CD4-positive, alpha-beta T cell (primary cell): ENCODE measurements at regions not wholly inside any gene's neighbourhood (a gene's known extent, or its start where the extent isn't known, plus 50 kb on each side); places are given as distances from the start of the nearest gene placed in this dataset.

Experiments
- ATAC-seq: fragments of 200-7000 bp; cut with Tn5 transposase; one replicate; pipeline ENCODE4 v1.10.0; 2022; ENCODE audit warnings: mild to moderate bottlenecking; ENCODE audit not compliant: poor library complexity
- CTCF ChIA-PET: fragments of 350-600 bp; sonication (Branson Sonifier 250); formaldehyde crosslinking; loops from one replicate; lab custom pipeline; 2021; ENCODE audit warnings: antibody characterized with exemption, inconsistent platforms; lab: Charles Lee
- POLR2A ChIA-PET: fragments of 350-600 bp; sonication (Branson Sonifier 250); formaldehyde crosslinking; loops from one replicate; lab custom pipeline; 2021; ENCODE audit warnings: antibody characterized with exemption, inconsistent platforms; lab: Charles Lee
- DNase-seq, 14 experiments: peaks; one replicate each; pipeline ENCODE4 v3.0.0-alpha.2; 2013 to 2020; ENCODE audit warnings: mixed read lengths in 2 of 14
- H3K27ac ChIP-seq, 2 donors: one replicate each; pipeline versions ENCODE4 v1.5.1 to v1.7.0; 2013; ENCODE audit warnings: low read length in 2 of 2, low read depth in 1 of 2, mild to moderate bottlenecking in 1 of 2
- H3K27me3 ChIP-seq, 2 experiments: 1 replicate in 1 of 2; 2 replicates in 1 of 2; pipeline versions ENCODE4 v1.6.1 to v1.7.0; 2013; ENCODE audit warnings: low read length in 2 of 2, control low read depth in 1 of 2, mild to moderate bottlenecking in 1 of 2, moderate library complexity in 1 of 2; ENCODE audit not compliant: insufficient read depth in 2 of 2, control insufficient read depth in 1 of 2
- H3K36me3 ChIP-seq: one replicate; pipeline ENCODE4 v1.6.1; 2013; ENCODE audit warnings: low read length, control low read depth; ENCODE audit not compliant: insufficient read depth
- H3K4me1 ChIP-seq: one replicate; pipeline ENCODE4 v1.6.1; 2013; ENCODE audit warnings: low read length, control low read depth; ENCODE audit not compliant: insufficient read depth
- H3K4me3 ChIP-seq: one replicate; pipeline ENCODE4 v1.5.1; 2013; ENCODE audit warnings: mild to moderate bottlenecking, low read length, moderate library complexity
- H3K9me3 ChIP-seq, 2 experiments: 1 replicate in 1 of 2; 2 replicates in 1 of 2; pipeline versions ENCODE4 v1.6.1 to v1.7.0; 2013; ENCODE audit warnings: low read length in 2 of 2, mild to moderate bottlenecking in 2 of 2, control low read depth in 1 of 2, moderate library complexity in 1 of 2; ENCODE audit not compliant: control insufficient read depth in 1 of 2, insufficient read depth in 1 of 2
- H3K27ac Mint-ChIP-seq: one replicate; pipeline ENCODE4 v1.8.0; 2020; ENCODE audit warnings: mixed read lengths
- H3K27me3 Mint-ChIP-seq: one replicate; pipeline ENCODE4 v1.8.0; 2021; ENCODE audit warnings: mixed read lengths
- H3K36me3 Mint-ChIP-seq: one replicate; pipeline ENCODE4 v1.8.0; 2021; ENCODE audit warnings: low read depth, mixed read lengths
- H3K4me1 Mint-ChIP-seq: one replicate; pipeline ENCODE4 v1.8.0; 2021; ENCODE audit warnings: low read depth, mixed read lengths
- H3K4me3 Mint-ChIP-seq: one replicate; pipeline ENCODE4 v1.8.0; 2020; ENCODE audit warnings: mild to moderate bottlenecking, mixed read lengths
- H3K9me3 Mint-ChIP-seq: one replicate; pipeline ENCODE4 v1.8.0; 2020; ENCODE audit warnings: mixed read lengths
- intact Hi-C, 2 experiments: fragments of 100-400 bp; cut with DNase I in 1 of 2; cut with micrococcal nuclease in 1 of 2; formaldehyde crosslinking; loops; one replicate each; pipeline versions ENCODE4 v1.15.1 to v1.9.0; 2023 to 2025; cut with DNase I, micrococcal nuclease
- TF ChIP-seq, protein P1 (sequence below): fragments of 200-600 bp; IDR thresholded peaks from one replicate; pipeline ENCODE4 v1.8.0; 2022; ENCODE audit warnings: antibody characterized with exemption, mild to moderate bottlenecking

DNA sequence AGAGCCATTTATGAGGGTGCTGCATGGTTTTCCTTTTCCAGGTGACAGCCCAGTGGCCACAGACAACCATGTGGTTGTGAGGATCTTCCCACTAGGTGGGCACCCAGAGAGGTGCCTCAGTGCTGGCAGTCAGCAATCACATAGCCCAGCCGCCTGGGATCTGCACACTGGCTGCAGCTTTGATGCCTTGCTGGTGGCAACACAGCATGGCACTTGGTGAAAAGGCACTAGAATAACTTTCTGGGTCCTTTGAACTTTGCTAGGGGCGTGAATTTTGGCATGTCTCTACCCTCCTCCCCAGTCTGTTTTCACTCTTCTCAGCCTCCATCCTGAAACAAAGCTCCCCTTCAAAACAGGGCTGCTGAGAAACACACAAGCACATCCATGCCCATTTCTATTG, 108.8 kb upstream of the RPL34 start:
- H3K4me1 Mint-ChIP-seq: peaks cover 19% of the 10 kb centered on the region
- Histone ChIP-seq H3K27ac (no peak overlapping the region), H3K4me3 (no peak overlapping the region), H3K36me3 (no peaks in the 10 kb centered on the region), H3K27me3 (no peaks in the 10 kb centered on the region), H3K4me1 (peaks cover 3% of the 10 kb centered on the region), H3K9me3 (no peaks in the 10 kb centered on the region)
- POLR2A ChIA-PET: interaction anchor here (0.7 to 1.3 kb wide), 2 partner anchors 61 to 341 kb away, joined by 4 to 6 read pairs; no protein-coding TSS in a partner anchor
- no peak for ATAC-seq
- CTCF ChIA-PET: no interaction called here
- DNase-seq: no peak
- H3K27me3 Mint-ChIP-seq: no peaks in the 10 kb centered on the region
- H3K36me3 Mint-ChIP-seq: no peaks in the 10 kb centered on the region
- no peak overlapping the region for H3K27ac Mint-ChIP-seq
- H3K4me3 Mint-ChIP-seq: no peak overlapping the region
- intact Hi-C loops: loop anchor here (5.0 kb wide), 5 partner anchors 61 to 484 kb away; partner anchors contain the start of gene LEF1 (in 1 of the 2)
- no peaks in the 10 kb centered on the region for H3K9me3 Mint-ChIP-seq
- TF ChIP-seq, protein P1, sequence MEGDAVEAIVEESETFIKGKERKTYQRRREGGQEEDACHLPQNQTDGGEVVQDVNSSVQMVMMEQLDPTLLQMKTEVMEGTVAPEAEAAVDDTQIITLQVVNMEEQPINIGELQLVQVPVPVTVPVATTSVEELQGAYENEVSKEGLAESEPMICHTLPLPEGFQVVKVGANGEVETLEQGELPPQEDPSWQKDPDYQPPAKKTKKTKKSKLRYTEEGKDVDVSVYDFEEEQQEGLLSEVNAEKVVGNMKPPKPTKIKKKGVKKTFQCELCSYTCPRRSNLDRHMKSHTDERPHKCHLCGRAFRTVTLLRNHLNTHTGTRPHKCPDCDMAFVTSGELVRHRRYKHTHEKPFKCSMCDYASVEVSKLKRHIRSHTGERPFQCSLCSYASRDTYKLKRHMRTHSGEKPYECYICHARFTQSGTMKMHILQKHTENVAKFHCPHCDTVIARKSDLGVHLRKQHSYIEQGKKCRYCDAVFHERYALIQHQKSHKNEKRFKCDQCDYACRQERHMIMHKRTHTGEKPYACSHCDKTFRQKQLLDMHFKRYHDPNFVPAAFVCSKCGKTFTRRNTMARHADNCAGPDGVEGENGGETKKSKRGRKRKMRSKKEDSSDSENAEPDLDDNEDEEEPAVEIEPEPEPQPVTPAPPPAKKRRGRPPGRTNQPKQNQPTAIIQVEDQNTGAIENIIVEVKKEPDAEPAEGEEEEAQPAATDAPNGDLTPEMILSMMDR: no peak

DNA sequence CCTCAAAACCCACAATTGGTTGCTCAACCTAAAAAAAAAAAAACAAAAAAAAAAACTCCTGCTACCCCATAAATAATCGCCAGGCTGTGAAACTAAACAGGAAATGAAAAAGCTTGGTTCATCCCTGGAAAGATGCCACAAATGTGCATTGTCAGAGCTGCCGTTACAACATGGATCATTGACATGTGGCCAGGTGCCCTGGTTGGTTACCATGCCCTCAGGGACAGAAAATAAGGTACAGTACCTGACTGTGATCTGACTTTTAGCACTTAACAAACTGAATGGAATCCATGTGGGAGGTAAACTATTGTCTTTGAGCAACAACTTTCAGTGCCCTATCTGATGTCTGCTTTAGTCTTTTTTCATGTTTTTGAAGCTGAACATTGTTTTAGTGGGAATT, 118.0 kb upstream of the RPL34 start:
- ChIA-PET POLR2A (interaction anchor here (0.6 to 1.3 kb wide), 2 partner anchors 30 to 95 kb away, joined by 3 read pairs; no protein-coding TSS in a partner anchor), CTCF (interaction anchor here (0.7 kb wide), 1 partner anchor 42 kb away, joined by 3 read pairs; no protein-coding TSS in a partner anchor)
- TF ChIP-seq, protein P1: no peak
- Histone ChIP-seq H3K36me3 (no peaks in the 10 kb centered on the region), H3K9me3 (no peaks in the 10 kb centered on the region), H3K27ac (no peak overlapping the region), H3K27me3 (no peaks in the 10 kb centered on the region), H3K4me3 (no peak overlapping the region), H3K4me1 (no peaks in the 10 kb centered on the region)
- H3K4me3 Mint-ChIP-seq: no peak overlapping the region
- peaks cover 4% of the 10 kb centered on the region for H3K9me3 Mint-ChIP-seq
- ATAC-seq: no peak
- no peaks in the 10 kb centered on the region for H3K36me3 Mint-ChIP-seq
- intact Hi-C loops: no loop called here
- no peak overlapping the region for H3K27ac Mint-ChIP-seq
- no peaks in the 10 kb centered on the region for H3K27me3 Mint-ChIP-seq
- H3K4me1 Mint-ChIP-seq: peaks cover 11% of the 10 kb centered on the region
- DNase-seq: no peak

DNA sequence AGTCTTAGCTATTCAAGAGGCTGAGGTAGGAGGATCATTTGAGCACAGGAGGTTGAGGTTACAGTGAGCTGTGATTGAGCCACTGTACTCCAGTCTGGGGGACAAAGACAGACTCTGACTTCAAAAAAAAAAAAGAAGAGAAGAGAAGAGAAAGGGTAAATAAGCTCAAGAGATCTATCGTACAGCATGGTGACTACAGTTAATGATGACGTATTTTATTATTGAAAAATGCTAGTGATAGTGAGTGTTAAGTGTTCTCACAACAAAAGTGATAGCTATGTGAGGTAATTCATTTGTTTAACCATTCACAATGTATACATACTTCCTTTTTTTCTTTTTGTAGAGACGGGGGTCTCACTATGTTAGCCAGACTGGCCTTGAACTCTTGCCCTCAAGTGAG, 121.5 kb upstream of the RPL34 start:
- TF ChIP-seq, protein P1: no peak
- Mint-ChIP-seq H3K36me3 (peaks cover 2% of the 10 kb centered on the region), H3K4me3 (no peak overlapping the region), H3K4me1 (peaks cover 7% of the 10 kb centered on the region), H3K27me3 (no peaks in the 10 kb centered on the region), H3K9me3 (peaks cover 7% of the 10 kb centered on the region), H3K27ac (no peak overlapping the region)
- no peaks in the 10 kb centered on the region for H3K36me3 ChIP-seq
- H3K27ac ChIP-seq: no peak overlapping the region
- H3K4me3 ChIP-seq: no peak overlapping the region
- POLR2A ChIA-PET: interaction anchor here (0.7 kb wide), 1 partner anchor 20 kb away, joined by 7 read pairs; no protein-coding TSS in a partner anchor
- DNase-seq (no peak), ATAC-seq (no peak)
- peaks cover 0 to 3% of the 10 kb centered on the region in 2 experiments for H3K9me3 ChIP-seq
- no peaks in the 10 kb centered on the region for H3K4me1 ChIP-seq
- intact Hi-C loops: no loop called here
- H3K27me3 ChIP-seq: no peaks in the 10 kb centered on the region
- CTCF ChIA-PET: interaction anchor here (0.7 to 1.4 kb wide), 2 partner anchors 31 to 393 kb away, joined by 3 read pairs; no protein-coding TSS in a partner anchor
